Hepatocyte (in vitro differentiated cells): ENCODE measurements at regions not wholly inside any gene's neighbourhood (a gene's known extent, or its start where the extent isn't known, plus 50 kb on each side); places are given as distances from the start of the nearest gene placed in this dataset.

Experiments
- DNase-seq: peaks from one replicate; pipeline ENCODE4 v3.0.0-alpha.2; 2016; ENCODE audit warnings: low spot score
- H2AFZ ChIP-seq: fragments of 200-600 bp; sonication (generic); 2 replicates; pipeline ENCODE4 v1.6.0; 2016; ENCODE audit warnings: antibody characterized with exemption, mild to moderate bottlenecking
- H3K27ac ChIP-seq: fragments of 200-600 bp; sonication (generic); 2 replicates; pipeline ENCODE4 v1.5.1; 2016; ENCODE audit warnings: mild to moderate bottlenecking
- H3K27me3 ChIP-seq: fragments of 200-600 bp; sonication (generic); 2 replicates; pipeline ENCODE4 v1.6.1; 2016
- H3K36me3 ChIP-seq: fragments of 200-600 bp; sonication (generic); replicated peaks from 2 replicates; pipeline ENCODE4 v1.5.1; 2016; ENCODE audit warnings: low read depth; ENCODE audit not compliant: insufficient read depth
- H3K4me1 ChIP-seq: fragments of 200-600 bp; sonication (generic); 2 replicates; pipeline ENCODE4 v1.5.1; 2016; ENCODE audit warnings: mild to moderate bottlenecking, moderate library complexity; ENCODE audit not compliant: insufficient read depth
- H3K4me2 ChIP-seq: fragments of 200-600 bp; sonication (generic); 2 replicates; pipeline ENCODE4 v1.6.0; 2016
- H3K4me3 ChIP-seq: fragments of 200-600 bp; sonication (generic); 2 replicates; pipeline ENCODE4 v1.5.1; 2016; ENCODE audit warnings: mild to moderate bottlenecking
- H3K79me2 ChIP-seq: fragments of 200-600 bp; sonication (generic); 2 replicates; pipeline ENCODE4 v1.6.0; 2017; ENCODE audit warnings: mild to moderate bottlenecking
- H3K9me2 ChIP-seq: fragments of 200-600 bp; sonication (generic); replicated peaks from 2 replicates; pipeline ENCODE4 v1.6.0; 2017; ENCODE audit warnings: mild to moderate bottlenecking; ENCODE audit not compliant: insufficient read depth
- H3K9me3 ChIP-seq: fragments of 200-600 bp; sonication (generic); 2 replicates; pipeline ENCODE4 v1.5.1; 2016; ENCODE audit warnings: low read depth, mild to moderate bottlenecking
- H4K20me1 ChIP-seq: fragments of 200-600 bp; sonication (generic); 2 replicates; pipeline ENCODE4 v1.6.0; 2016; ENCODE audit warnings: mild to moderate bottlenecking; ENCODE audit not compliant: insufficient read depth, poor library complexity, severe bottlenecking
- CTCF ChIP-seq: fragments of 200-600 bp; sonication (generic); IDR thresholded peaks from 2 replicates; pipeline ENCODE4 v1.5.1; 2016; ENCODE audit warnings: antibody characterized with exemption, mild to moderate bottlenecking; ENCODE audit not compliant: poor library complexity
- EZH2 ChIP-seq: fragments of 200-600 bp; sonication (generic); IDR thresholded peaks from 2 replicates; pipeline ENCODE4 v1.6.1; 2016; ENCODE audit warnings: antibody characterized with exemption, mild to moderate bottlenecking, borderline replicate concordance
- EZH2phosphoT487 ChIP-seq: fragments of 200-600 bp; sonication (generic); IDR thresholded peaks from one replicate; pipeline ENCODE4 v1.6.1; 2018; ENCODE audit warnings: antibody characterized with exemption, mild to moderate bottlenecking, low read depth, moderate library complexity; ENCODE audit not compliant: unreplicated experiment, severe bottlenecking
- WGBS: methylation state at CpG from one replicate; pipeline ENCODE4 v1.1.6; 2016; ENCODE audit warnings: low lambda C conversion rate; ENCODE audit errors: missing lambda C conversion rate; 5-methylcytosine and 5-hydroxymethylcytosine counted together

GRCh38 chr10:42969147-42969546 lies 107.7 kb upstream of the RET start:
- WGBS: 72% methylated on average over 2 of the region's 3 CpGs
- H4K20me1 ChIP-seq: no peaks in the 10 kb centered on the region

GRCh38 chr10:42969909-42970308 lies 107.0 kb upstream of the RET start:
- H2AFZ ChIP-seq: no peak overlapping the region
- no peaks in the 10 kb centered on the region for H3K9me2 ChIP-seq
- no peak overlapping the region for H3K4me2 ChIP-seq
- no peak overlapping the region for H3K4me3 ChIP-seq
- 82% methylated on average over 6 of the region's 6 CpGs for WGBS
- no peaks in the 10 kb centered on the region for H3K79me2 ChIP-seq
- DNase-seq: peak; percentile 3
- no peaks in the 10 kb centered on the region for H3K27me3 ChIP-seq
- no peaks in the 10 kb centered on the region for H3K36me3 ChIP-seq
- no peaks in the 10 kb centered on the region for H3K4me1 ChIP-seq
- no peak for TF ChIP-seq CTCF
- TF ChIP-seq EZH2: no peak
- TF ChIP-seq EZH2phosphoT487: no peak
- H3K9me3 ChIP-seq: no peaks in the 10 kb centered on the region
- H3K27ac ChIP-seq: no peak overlapping the region
- no peaks in the 10 kb centered on the region for H4K20me1 ChIP-seq

More at GRCh38 chr10:42969147-42969546, 107.7 kb upstream of the RET start:
- Histone ChIP-seq H3K4me1 (no peaks in the 10 kb centered on the region), H3K9me2 (no peaks in the 10 kb centered on the region), H3K4me3 (no peak overlapping the region), H3K9me3 (no peaks in the 10 kb centered on the region), H2AFZ (no peak overlapping the region), H3K27me3 (no peaks in the 10 kb centered on the region), H3K36me3 (no peaks in the 10 kb centered on the region), H3K4me2 (no peak overlapping the region), H3K79me2 (no peaks in the 10 kb centered on the region), H3K27ac (no peak overlapping the region)
- DNase-seq: no peak
- TF ChIP-seq EZH2phosphoT487 (no peak), CTCF (no peak), EZH2 (no peak)

- H3K4me1 ChIP-seq: no peaks in the 10 kb centered on the region
- H4K20me1 ChIP-seq: no peaks in the 10 kb centered on the region
- H2AFZ ChIP-seq: no peak overlapping the region
- 86% methylated on average over 13 of the region's 15 CpGs for WGBS
- no peaks in the 10 kb centered on the region for H3K9me3 ChIP-seq
- H3K79me2 ChIP-seq: no peaks in the 10 kb centered on the region
- H3K9me2 ChIP-seq: no peaks in the 10 kb centered on the region
- no peak overlapping the region for H3K4me3 ChIP-seq
- DNase-seq: no peak
- H3K4me2 ChIP-seq: no peak overlapping the region
- no peaks in the 10 kb centered on the region for H3K27me3 ChIP-seq
- H3K36me3 ChIP-seq: no peaks in the 10 kb centered on the region
- no peak for TF ChIP-seq EZH2phosphoT487
- TF ChIP-seq EZH2: no peak
- TF ChIP-seq CTCF: no peak
- H3K27ac ChIP-seq: no peak overlapping the region
These were observed 106.2 kb upstream of the RET start for GRCh38 chr10:42970451-42971250.
